ENCODE measurements at regions not wholly inside any gene's neighbourhood (a gene's known extent, or its start where the extent isn't known, plus 50 kb on each side); places are given as distances from the start of the nearest gene placed in this dataset.

GRCh38 chr5:125169396-125169795 lies 423.0 kb upstream of the ZNF608 start:
- intact Hi-C loops (cut with DNase I; ENCODE audit: low total_unique reads) (no loop called here), in situ Hi-C loops (cut with MboI; ENCODE audit: low pct_ligation_motif_present in 1 of 4, low pct_unique_long_range_greater_than_20kb in 1 of 4, low sequenced_read_pairs in 3 of 4) (no loop called here)
- H3K4me1 ChIP-seq = no peaks in the 10 kb centered on the region
- no peak overlapping the region for H3K4me3 ChIP-seq
- WGBS, 2 donors (ENCODE audit: low coverage in 1 of 2) = 81 to 86% methylated on average over 1 of the region's 1 CpG
- H3K36me3 ChIP-seq = no peaks in the 10 kb centered on the region
- no peak for DNase-seq
- H3K27me3 ChIP-seq = no peaks in the 10 kb centered on the region
- H3K9me3 ChIP-seq = peaks cover 3 to 9% of the 10 kb centered on the region in 2 donors
- no peak overlapping the region for H3K27ac ChIP-seq
- TF ChIP-seq EP300 (IDR thresholded peaks at IDR 0.05; ENCODE audit: low read depth) (no peak), POLR2AphosphoS5 (IDR thresholded peaks at IDR 0.05) (no peak), CTCF (IDR thresholded peaks at IDR 0.05) (no peak), POLR2A (IDR thresholded peaks at IDR 0.05) (no peak)

- DNase-seq = no peak
- Histone ChIP-seq H3K4me1 (peaks cover 0 to 11% (median 3%) of the 10 kb centered on the region in 4 donors), H3K9me3 (peaks cover 0 to 5% of the 10 kb centered on the region in 2 donors), H3K4me3 (no peak overlapping the region), H3K36me3 (no peaks in the 10 kb centered on the region), H3K27me3 (no peaks in the 10 kb centered on the region), H3K27ac (no peak overlapping the region)
- TF ChIP-seq EP300 (IDR thresholded peaks at IDR 0.05; ENCODE audit: low read depth) (no peak), CTCF (IDR thresholded peaks at IDR 0.05) (no peak), POLR2A (IDR thresholded peaks at IDR 0.05) (no peak)
- intact Hi-C loops (cut with DNase I; ENCODE audit: low total_unique reads) (no loop called here), in situ Hi-C loops (cut with MboI; ENCODE audit: low pct_ligation_motif_present in 1 of 4, low pct_unique_long_range_greater_than_20kb in 1 of 4, low sequenced_read_pairs in 3 of 4) (no loop called here)
- 26 to 67% methylated on average over 1 of the region's 1 CpG for WGBS, 2 donors (ENCODE audit: low coverage in 1 of 2)
These were observed 425.2 kb upstream of the ZNF608 start for GRCh38 chr5:125171641-125172040.

GRCh38 chr5:125175348-125176004 lies 429.0 kb upstream of the ZNF608 start:
- DNase-seq = no peak

GRCh38 chr5:125176005-125176390 lies 429.6 kb upstream of the ZNF608 start:
- DNase-seq = no peak
- TF ChIP-seq POLR2A (IDR thresholded peaks at IDR 0.05) = no peak
- TF ChIP-seq EP300 (IDR thresholded peaks at IDR 0.05; ENCODE audit: low read depth) = peak; percentile 61
- peak in 2 of 3 donors; percentile 41 to 52 for TF ChIP-seq POLR2AphosphoS5 (IDR thresholded peaks at IDR 0.05)
- no peak for TF ChIP-seq CTCF (IDR thresholded peaks at IDR 0.05)
- Histone ChIP-seq H3K4me1 (peaks cover 0 to 13% (median 3%) of the 10 kb centered on the region in 4 donors), H3K36me3 (no peaks in the 10 kb centered on the region), H3K4me3 (no peak overlapping the region), H3K27me3 (no peaks in the 10 kb centered on the region), H3K9me3 (no peaks in the 10 kb centered on the region), H3K27ac (peak overlapping the region; percentile 29 to 65 (median 52))
- 41 to 45% methylated on average over 2 of the region's 2 CpGs for WGBS, 2 donors (ENCODE audit: low coverage in 1 of 2)
- in situ Hi-C loops (cut with MboI; ENCODE audit: low pct_ligation_motif_present in 1 of 4, low pct_unique_long_range_greater_than_20kb in 1 of 4, low sequenced_read_pairs in 3 of 4) = no loop called here
- intact Hi-C loops (cut with DNase I; ENCODE audit: low total_unique reads) = no loop called here

More at GRCh38 chr5:125175348-125176004, 429.0 kb upstream of the ZNF608 start:
- Histone ChIP-seq H3K4me1 (peaks cover 0 to 13% (median 3%) of the 10 kb centered on the region in 4 donors), H3K36me3 (no peaks in the 10 kb centered on the region), H3K4me3 (no peak overlapping the region), H3K27me3 (no peaks in the 10 kb centered on the region), H3K27ac (peak overlapping the region; percentile 29 to 65 (median 42)), H3K9me3 (no peaks in the 10 kb centered on the region)
- TF ChIP-seq POLR2A (IDR thresholded peaks at IDR 0.05) (no peak), POLR2AphosphoS5 (IDR thresholded peaks at IDR 0.05) (no peak), CTCF (IDR thresholded peaks at IDR 0.05) (no peak), EP300 (IDR thresholded peaks at IDR 0.05; ENCODE audit: low read depth) (no peak)
- intact Hi-C loops (cut with DNase I; ENCODE audit: low total_unique reads) (no loop called here), in situ Hi-C loops (cut with MboI; ENCODE audit: low pct_ligation_motif_present in 1 of 4, low pct_unique_long_range_greater_than_20kb in 1 of 4, low sequenced_read_pairs in 3 of 4) (no loop called here)
- WGBS, 2 donors (ENCODE audit: low coverage in 1 of 2) = 33 to 55% methylated on average over 4 of the region's 4 CpGs
